PC-3 (cell line): ENCODE measurements at regions not wholly inside any gene's neighbourhood (a gene's known extent, or its start where the extent isn't known, plus 50 kb on each side); places are given as distances from the start of the nearest gene placed in this dataset.

ENCODE experiments used
- EZH2phosphoT487 ChIP-seq: fragments of 300-600 bp; sonication (generic); IDR thresholded peaks from 2 replicates; pipeline ENCODE4 v1.6.1; 2018; ENCODE audit warnings: mild to moderate bottlenecking, antibody characterized with exemption, low read length, borderline replicate concordance
- TF ChIP-seq, protein P1 (sequence below): fragments of 300-600 bp; sonication (generic); conservative IDR thresholded peaks from 2 replicates; pipeline ENCODE4 v1.5.1; 2017; ENCODE audit warnings: antibody characterized with exemption, low read depth, mild to moderate bottlenecking, low read length

DNA sequence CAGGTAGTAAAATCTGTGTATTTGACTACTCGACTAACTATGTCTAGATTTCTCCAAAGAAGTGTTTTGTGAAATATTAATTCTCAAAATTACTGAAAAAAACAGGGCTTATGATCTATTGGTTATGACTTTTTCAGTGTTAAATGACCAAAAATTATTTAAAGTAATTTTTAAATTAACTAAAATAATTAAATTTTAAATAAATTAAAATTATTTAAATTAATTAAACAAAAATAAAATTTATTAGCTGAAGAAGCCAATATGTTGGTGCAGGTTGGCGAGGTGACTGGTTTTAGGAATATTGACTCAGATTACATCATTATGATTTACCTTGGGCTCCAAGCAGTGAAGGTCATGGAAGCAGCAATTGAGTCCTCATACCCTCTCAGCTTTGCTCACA lies 483.2 kb downstream of the PTPRC start:
- TF ChIP-seq, protein P1, sequence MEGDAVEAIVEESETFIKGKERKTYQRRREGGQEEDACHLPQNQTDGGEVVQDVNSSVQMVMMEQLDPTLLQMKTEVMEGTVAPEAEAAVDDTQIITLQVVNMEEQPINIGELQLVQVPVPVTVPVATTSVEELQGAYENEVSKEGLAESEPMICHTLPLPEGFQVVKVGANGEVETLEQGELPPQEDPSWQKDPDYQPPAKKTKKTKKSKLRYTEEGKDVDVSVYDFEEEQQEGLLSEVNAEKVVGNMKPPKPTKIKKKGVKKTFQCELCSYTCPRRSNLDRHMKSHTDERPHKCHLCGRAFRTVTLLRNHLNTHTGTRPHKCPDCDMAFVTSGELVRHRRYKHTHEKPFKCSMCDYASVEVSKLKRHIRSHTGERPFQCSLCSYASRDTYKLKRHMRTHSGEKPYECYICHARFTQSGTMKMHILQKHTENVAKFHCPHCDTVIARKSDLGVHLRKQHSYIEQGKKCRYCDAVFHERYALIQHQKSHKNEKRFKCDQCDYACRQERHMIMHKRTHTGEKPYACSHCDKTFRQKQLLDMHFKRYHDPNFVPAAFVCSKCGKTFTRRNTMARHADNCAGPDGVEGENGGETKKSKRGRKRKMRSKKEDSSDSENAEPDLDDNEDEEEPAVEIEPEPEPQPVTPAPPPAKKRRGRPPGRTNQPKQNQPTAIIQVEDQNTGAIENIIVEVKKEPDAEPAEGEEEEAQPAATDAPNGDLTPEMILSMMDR, result no peak
- TF ChIP-seq EZH2phosphoT487, result no peak
